Panc1 (cell line): ENCODE measurements at regions not wholly inside any gene's neighbourhood (a gene's known extent, or its start where the extent isn't known, plus 50 kb on each side); places are given as distances from the start of the nearest gene placed in this dataset.

Source experiments
- ATAC-seq: fragments of 200-7000 bp; cut with Tn5 transposase; 2 replicates; pipeline ENCODE4 v1.9.1; 2020; ENCODE audit warnings: mild to moderate bottlenecking, moderate library complexity
- BruUV-seq: library from RNA; stranded (reverse); fragments of 400-500 nt; replicated peaks from 2 replicates; lab custom pipeline; 2021; lab: Mats Ljungman, UMichigan
- CTCF ChIA-PET: fragments of 300-600 bp; sonication (Branson Sonifier 250); formaldehyde crosslinking; loops from one replicate; lab custom pipeline; 2022; ENCODE audit warnings: antibody characterized with exemption; lab: Charles Lee
- POLR2A ChIA-PET: fragments of 300-600 bp; sonication (Branson Sonifier 250); formaldehyde crosslinking; loops from one replicate; lab custom pipeline; 2022; ENCODE audit warnings: antibody characterized with exemption; lab: Charles Lee
- DNase-seq: peaks from one replicate; pipeline ENCODE4 v3.0.0-alpha.2; 2010; ENCODE audit warnings: low read depth, low spot score
- H3K27ac ChIP-seq: 2 replicates; pipeline ENCODE4 v1.5.1; 2011; ENCODE audit warnings: mild to moderate bottlenecking, low read length, inconsistent platforms
- H3K27me3 ChIP-seq: fragments of 200-500 bp; sonication (Bioruptor generic); 2 replicates; pipeline ENCODE4 v1.6.0; 2014; ENCODE audit warnings: low read length, inconsistent platforms; ENCODE audit not compliant: control insufficient read depth, insufficient read depth
- H3K36me3 ChIP-seq: fragments of 200-500 bp; sonication (Bioruptor generic); 2 replicates; pipeline ENCODE4 v1.5.1; 2014; ENCODE audit warnings: inconsistent platforms, mild to moderate bottlenecking, low read length, moderate library complexity; ENCODE audit not compliant: control insufficient read depth, insufficient read depth
- H3K4me1 ChIP-seq: 2 replicates; pipeline ENCODE4 v1.5.1; 2011; ENCODE audit warnings: inconsistent platforms, mild to moderate bottlenecking, low read length, moderate library complexity; ENCODE audit not compliant: control insufficient read depth, insufficient read depth
- H3K4me3 ChIP-seq, 2 experiments: 2 replicates each; pipeline ENCODE4 v1.5.1; 2011 to 2012; ENCODE audit warnings: low read depth in 2 of 2, low read length in 2 of 2, mild to moderate bottlenecking in 2 of 2, inconsistent platforms in 1 of 2, moderate library complexity in 1 of 2
- H3K9me3 ChIP-seq: fragments of 200-500 bp; sonication (Bioruptor generic); 2 replicates; pipeline ENCODE4 v1.5.1; 2014; ENCODE audit warnings: low read depth, mild to moderate bottlenecking, inconsistent platforms, low read length, moderate library complexity; ENCODE audit not compliant: control insufficient read depth, insufficient read depth
- POLR2AphosphoS5 ChIP-seq: IDR thresholded peaks from 2 replicates; pipeline ENCODE4 v1.6.1; 2012; ENCODE audit warnings: mild to moderate bottlenecking, low read depth, low read length, moderate library complexity
- SIN3A ChIP-seq: IDR thresholded peaks from 2 replicates; pipeline ENCODE4 v1.6.1; 2012; ENCODE audit warnings: low read depth, mild to moderate bottlenecking, low read length, moderate library complexity, borderline replicate concordance; ENCODE audit not compliant: insufficient read depth
- TCF7L2 ChIP-seq: IDR thresholded peaks from 2 replicates; pipeline ENCODE4 v1.6.1; 2011; ENCODE audit warnings: mild to moderate bottlenecking, low read depth, low read length, inconsistent platforms
- in situ Hi-C: cut with HindIII; loops from 2 replicates; pipeline ENCODE4 v1.10.0; 2016; ENCODE audit warnings: low sequenced_read_pairs, low pct_unique_long_range_greater_than_20kb
- intact Hi-C: fragments of 100-400 bp; cut with micrococcal nuclease; formaldehyde crosslinking; loops from one replicate; pipeline ENCODE4 v1.10.0; 2022; ENCODE audit not compliant: unreplicated experiment
- TF ChIP-seq, protein P1 (sequence below): fragments of 450-650 bp; IDR thresholded peaks from 2 replicates; pipeline ENCODE4 v1.5.1; 2017; ENCODE audit warnings: mild to moderate bottlenecking
- TF ChIP-seq, protein P2 (sequence below), 2 experiments: IDR thresholded peaks; 2 replicates each; pipeline ENCODE4 v1.6.1; 2011 to 2012; ENCODE audit warnings: low read depth in 2 of 2, control low read depth in 1 of 2, low read length in 1 of 2, mild to moderate bottlenecking in 1 of 2, moderate library complexity in 1 of 2; ENCODE audit not compliant: insufficient read depth in 1 of 2

DNA sequence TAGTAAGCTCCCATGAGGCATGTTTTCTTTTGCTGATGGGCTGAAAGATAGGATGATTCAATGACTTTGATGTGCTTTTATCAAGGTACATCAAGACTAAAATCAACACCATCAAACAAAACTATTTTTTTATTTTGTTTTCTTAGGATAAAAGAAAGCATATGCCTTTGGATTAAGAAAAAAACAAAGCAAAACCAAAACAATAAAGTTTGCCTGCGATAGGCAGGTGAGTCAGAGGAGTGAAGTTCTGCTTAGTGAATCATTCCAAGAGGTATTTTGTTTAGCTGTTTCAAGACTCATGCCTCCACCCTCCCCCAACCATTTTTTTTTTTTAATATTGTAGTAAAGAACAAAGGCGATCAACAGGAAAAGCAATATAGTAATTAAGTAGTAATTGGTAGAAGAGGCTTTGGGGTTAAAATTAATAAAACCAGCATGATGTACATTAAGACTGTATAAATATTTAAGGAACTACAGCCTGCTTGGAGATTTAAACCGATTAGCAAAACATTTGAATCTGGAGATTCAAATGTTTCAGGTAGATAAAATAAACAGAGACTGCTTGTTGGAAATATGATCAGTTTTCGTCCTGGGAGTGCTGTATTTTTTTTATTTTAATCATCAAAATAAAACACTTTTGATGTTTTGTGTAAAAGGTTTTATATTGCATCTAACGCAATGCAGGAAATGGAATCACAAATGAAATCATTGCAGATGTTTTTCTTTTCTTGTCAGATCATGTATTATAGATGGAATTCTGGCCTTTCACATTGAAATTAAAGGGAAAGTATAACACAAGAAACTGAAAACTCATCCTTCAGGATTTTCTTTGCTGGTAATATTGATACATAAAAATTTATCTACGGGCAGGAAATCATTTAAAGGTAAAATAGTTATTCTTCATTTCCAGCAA lies 482.3 kb upstream of the MANEA start:
- Histone ChIP-seq H3K4me1 (peaks cover 10% of the 10 kb centered on the region), H3K9me3 (no peaks in the 10 kb centered on the region), H3K36me3 (no peaks in the 10 kb centered on the region), H3K4me3 (peak overlapping the region in 1 of 2 experiments; percentile 24; a peak in 3 of 4 replicates), H3K27me3 (no peaks in the 10 kb centered on the region), H3K27ac (peak overlapping the region; percentile 49; the same call in 1 of the 2 replicates)
- TF ChIP-seq POLR2AphosphoS5 (no peak), SIN3A (no peak), TCF7L2 (peak; percentile 90)
- TF ChIP-seq, protein P1, sequence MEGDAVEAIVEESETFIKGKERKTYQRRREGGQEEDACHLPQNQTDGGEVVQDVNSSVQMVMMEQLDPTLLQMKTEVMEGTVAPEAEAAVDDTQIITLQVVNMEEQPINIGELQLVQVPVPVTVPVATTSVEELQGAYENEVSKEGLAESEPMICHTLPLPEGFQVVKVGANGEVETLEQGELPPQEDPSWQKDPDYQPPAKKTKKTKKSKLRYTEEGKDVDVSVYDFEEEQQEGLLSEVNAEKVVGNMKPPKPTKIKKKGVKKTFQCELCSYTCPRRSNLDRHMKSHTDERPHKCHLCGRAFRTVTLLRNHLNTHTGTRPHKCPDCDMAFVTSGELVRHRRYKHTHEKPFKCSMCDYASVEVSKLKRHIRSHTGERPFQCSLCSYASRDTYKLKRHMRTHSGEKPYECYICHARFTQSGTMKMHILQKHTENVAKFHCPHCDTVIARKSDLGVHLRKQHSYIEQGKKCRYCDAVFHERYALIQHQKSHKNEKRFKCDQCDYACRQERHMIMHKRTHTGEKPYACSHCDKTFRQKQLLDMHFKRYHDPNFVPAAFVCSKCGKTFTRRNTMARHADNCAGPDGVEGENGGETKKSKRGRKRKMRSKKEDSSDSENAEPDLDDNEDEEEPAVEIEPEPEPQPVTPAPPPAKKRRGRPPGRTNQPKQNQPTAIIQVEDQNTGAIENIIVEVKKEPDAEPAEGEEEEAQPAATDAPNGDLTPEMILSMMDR = no peak
- TF ChIP-seq, protein P2, sequence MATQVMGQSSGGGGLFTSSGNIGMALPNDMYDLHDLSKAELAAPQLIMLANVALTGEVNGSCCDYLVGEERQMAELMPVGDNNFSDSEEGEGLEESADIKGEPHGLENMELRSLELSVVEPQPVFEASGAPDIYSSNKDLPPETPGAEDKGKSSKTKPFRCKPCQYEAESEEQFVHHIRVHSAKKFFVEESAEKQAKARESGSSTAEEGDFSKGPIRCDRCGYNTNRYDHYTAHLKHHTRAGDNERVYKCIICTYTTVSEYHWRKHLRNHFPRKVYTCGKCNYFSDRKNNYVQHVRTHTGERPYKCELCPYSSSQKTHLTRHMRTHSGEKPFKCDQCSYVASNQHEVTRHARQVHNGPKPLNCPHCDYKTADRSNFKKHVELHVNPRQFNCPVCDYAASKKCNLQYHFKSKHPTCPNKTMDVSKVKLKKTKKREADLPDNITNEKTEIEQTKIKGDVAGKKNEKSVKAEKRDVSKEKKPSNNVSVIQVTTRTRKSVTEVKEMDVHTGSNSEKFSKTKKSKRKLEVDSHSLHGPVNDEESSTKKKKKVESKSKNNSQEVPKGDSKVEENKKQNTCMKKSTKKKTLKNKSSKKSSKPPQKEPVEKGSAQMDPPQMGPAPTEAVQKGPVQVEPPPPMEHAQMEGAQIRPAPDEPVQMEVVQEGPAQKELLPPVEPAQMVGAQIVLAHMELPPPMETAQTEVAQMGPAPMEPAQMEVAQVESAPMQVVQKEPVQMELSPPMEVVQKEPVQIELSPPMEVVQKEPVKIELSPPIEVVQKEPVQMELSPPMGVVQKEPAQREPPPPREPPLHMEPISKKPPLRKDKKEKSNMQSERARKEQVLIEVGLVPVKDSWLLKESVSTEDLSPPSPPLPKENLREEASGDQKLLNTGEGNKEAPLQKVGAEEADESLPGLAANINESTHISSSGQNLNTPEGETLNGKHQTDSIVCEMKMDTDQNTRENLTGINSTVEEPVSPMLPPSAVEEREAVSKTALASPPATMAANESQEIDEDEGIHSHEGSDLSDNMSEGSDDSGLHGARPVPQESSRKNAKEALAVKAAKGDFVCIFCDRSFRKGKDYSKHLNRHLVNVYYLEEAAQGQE (IDR thresholded peaks at IDR 0.05; ENCODE audit: insufficient read depth in 1 of 2, low read depth in 2 of 2, low read length in 1 of 2) = no peak
- ChIA-PET POLR2A (no interaction called here), CTCF (interaction anchor here (0.6 kb wide), 1 partner anchor 435 kb away, joined by 3 read pairs; no protein-coding TSS in a partner anchor)
- intact Hi-C loops = no loop called here
- in situ Hi-C loops = no loop called here
- DNase-seq (peak; percentile 48), ATAC-seq (peak; percentile 92)
- no TSS peak for BruUV-seq

DNA sequence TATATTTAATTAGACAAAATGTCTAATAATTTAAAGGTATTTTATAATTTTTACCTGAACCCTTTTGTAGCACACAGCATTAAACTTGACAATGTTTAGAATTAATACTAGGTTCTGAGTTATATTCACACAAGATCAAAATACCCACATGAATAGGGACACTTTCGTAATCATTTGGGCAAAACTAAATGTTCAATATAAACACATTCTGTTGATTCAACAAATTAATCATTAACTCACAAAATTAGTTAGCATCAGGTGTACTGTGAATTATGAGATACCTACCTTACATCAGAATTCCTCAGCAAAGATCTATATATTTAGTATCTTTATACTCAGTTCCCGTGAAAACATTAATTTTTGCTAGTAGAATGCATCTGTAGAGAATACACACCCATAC lies 481.5 kb upstream of the MANEA start:
- Histone ChIP-seq H3K9me3 (no peaks in the 10 kb centered on the region), H3K27ac (no peak overlapping the region; the same call in 1 of the 2 replicates), H3K27me3 (no peaks in the 10 kb centered on the region), H3K4me1 (peaks cover 10% of the 10 kb centered on the region), H3K36me3 (no peaks in the 10 kb centered on the region), H3K4me3 (no peak overlapping the region)
- CTCF ChIA-PET = no interaction called here
- no TSS peak for BruUV-seq
- ATAC-seq = no peak
- TF ChIP-seq POLR2AphosphoS5 (no peak), SIN3A (no peak)
- TF ChIP-seq, protein P2 (IDR thresholded peaks at IDR 0.05; ENCODE audit: insufficient read depth in 1 of 2, low read depth in 2 of 2, low read length in 1 of 2) = no peak
- TF ChIP-seq, protein P1 = no peak
- in situ Hi-C loops = no loop called here
- POLR2A ChIA-PET = no interaction called here
- intact Hi-C loops = no loop called here
- no peak for DNase-seq
